A673 (cell line): ENCODE measurements at regions not wholly inside any gene's neighbourhood (a gene's known extent, or its start where the extent isn't known, plus 50 kb on each side); places are given as distances from the start of the nearest gene placed in this dataset.

Source experiments
- EZH2 ChIP-seq: fragments of 200-600 bp; sonication (generic); IDR thresholded peaks from 2 replicates; pipeline ENCODE4 v1.6.1; 2017; ENCODE audit warnings: borderline replicate concordance, low read depth, mild to moderate bottlenecking, mixed read lengths, antibody characterized with exemption, low read length; ENCODE audit not compliant: poor library complexity, severe bottlenecking
- TF ChIP-seq, protein P1 (sequence below): fragments of 300-800, 200-600 bp; sonication (generic); conservative IDR thresholded peaks from 2 replicates; pipeline ENCODE4 v1.5.1; 2017; ENCODE audit warnings: low read depth, mild to moderate bottlenecking, antibody characterized with exemption, low read length, moderate library complexity, mixed read lengths

GRCh38 chr3:16067837-16068471 lies 106.5 kb upstream of the GALNT15 start:
- TF ChIP-seq, protein P1, sequence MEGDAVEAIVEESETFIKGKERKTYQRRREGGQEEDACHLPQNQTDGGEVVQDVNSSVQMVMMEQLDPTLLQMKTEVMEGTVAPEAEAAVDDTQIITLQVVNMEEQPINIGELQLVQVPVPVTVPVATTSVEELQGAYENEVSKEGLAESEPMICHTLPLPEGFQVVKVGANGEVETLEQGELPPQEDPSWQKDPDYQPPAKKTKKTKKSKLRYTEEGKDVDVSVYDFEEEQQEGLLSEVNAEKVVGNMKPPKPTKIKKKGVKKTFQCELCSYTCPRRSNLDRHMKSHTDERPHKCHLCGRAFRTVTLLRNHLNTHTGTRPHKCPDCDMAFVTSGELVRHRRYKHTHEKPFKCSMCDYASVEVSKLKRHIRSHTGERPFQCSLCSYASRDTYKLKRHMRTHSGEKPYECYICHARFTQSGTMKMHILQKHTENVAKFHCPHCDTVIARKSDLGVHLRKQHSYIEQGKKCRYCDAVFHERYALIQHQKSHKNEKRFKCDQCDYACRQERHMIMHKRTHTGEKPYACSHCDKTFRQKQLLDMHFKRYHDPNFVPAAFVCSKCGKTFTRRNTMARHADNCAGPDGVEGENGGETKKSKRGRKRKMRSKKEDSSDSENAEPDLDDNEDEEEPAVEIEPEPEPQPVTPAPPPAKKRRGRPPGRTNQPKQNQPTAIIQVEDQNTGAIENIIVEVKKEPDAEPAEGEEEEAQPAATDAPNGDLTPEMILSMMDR = no peak
- no peak for TF ChIP-seq EZH2
